Cardiac muscle cell (in vitro differentiated cells and primary cell): ENCODE measurements at regions not wholly inside any gene's neighbourhood (a gene's known extent, or its start where the extent isn't known, plus 50 kb on each side); places are given as distances from the start of the nearest gene placed in this dataset.

Experiments
- DNase-seq, 2 donors: peaks; one replicate each; pipeline versions ENCODE4 v3.0.0 to v3.0.0-alpha.2; 2010 to 2017; ENCODE audit warnings: low read depth in 1 of 2, low spot score in 1 of 2
- H3K27ac ChIP-seq: fragments of 200-600 bp; sonication (generic); 2 replicates; pipeline ENCODE4 v1.5.1; 2016
- H3K27me3 ChIP-seq: fragments of 200-600 bp; sonication (generic); 2 replicates; pipeline ENCODE4 v1.6.0; 2016; ENCODE audit warnings: control low read depth
- H3K36me3 ChIP-seq: fragments of 200-600 bp; sonication (generic); 2 replicates; pipeline ENCODE4 v1.5.1; 2016; ENCODE audit warnings: control low read depth
- H3K4me1 ChIP-seq: fragments of 200-600 bp; sonication (generic); 2 replicates; pipeline ENCODE4 v1.8.1; 2017; ENCODE audit warnings: low read depth, mild to moderate bottlenecking, mixed run types
- H3K4me3 ChIP-seq: fragments of 200-600 bp; sonication (generic); 2 replicates; pipeline ENCODE4 v1.5.1; 2016; ENCODE audit warnings: mild to moderate bottlenecking
- H3K9me3 ChIP-seq: fragments of 200-600 bp; sonication (generic); 2 replicates; pipeline ENCODE4 v1.5.1; 2017; ENCODE audit warnings: low read depth, mild to moderate bottlenecking, control low read depth
- TF ChIP-seq, protein P1 (sequence below): IDR thresholded peaks from 2 replicates; pipeline ENCODE4 v1.5.1; 2012; ENCODE audit warnings: low read depth, mild to moderate bottlenecking, low read length

DNA sequence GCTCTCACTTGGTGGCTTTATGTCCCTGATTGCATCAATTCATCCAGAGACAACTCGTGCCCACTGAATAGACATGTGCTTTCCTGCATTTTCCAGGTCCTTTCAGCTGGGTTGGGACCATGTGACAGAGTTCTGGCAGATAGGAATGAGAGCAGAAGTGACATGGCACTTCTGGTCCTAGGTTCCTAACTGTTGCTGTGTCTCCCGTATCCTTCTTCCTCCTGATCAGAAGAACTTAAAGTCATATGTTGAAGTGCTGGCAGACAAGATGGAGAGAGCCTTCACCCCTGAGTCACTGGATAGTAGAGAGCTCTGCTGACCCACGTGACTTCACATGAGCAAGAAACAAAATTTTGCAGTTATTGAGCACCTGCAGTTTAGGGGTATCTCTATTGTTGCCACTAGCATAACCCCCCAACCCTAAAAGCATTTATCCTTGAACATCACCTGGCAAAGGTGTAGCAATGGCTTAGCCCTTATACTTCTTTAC lies 80.0 kb downstream of the NREP start:
- no peak overlapping the region for H3K4me3 ChIP-seq
- H3K27ac ChIP-seq: no peak overlapping the region
- H3K4me1 ChIP-seq: peaks cover 16% of the 10 kb centered on the region
- no peaks in the 10 kb centered on the region for H3K9me3 ChIP-seq
- H3K27me3 ChIP-seq: no peaks in the 10 kb centered on the region
- H3K36me3 ChIP-seq: no peaks in the 10 kb centered on the region
- TF ChIP-seq, protein P1, sequence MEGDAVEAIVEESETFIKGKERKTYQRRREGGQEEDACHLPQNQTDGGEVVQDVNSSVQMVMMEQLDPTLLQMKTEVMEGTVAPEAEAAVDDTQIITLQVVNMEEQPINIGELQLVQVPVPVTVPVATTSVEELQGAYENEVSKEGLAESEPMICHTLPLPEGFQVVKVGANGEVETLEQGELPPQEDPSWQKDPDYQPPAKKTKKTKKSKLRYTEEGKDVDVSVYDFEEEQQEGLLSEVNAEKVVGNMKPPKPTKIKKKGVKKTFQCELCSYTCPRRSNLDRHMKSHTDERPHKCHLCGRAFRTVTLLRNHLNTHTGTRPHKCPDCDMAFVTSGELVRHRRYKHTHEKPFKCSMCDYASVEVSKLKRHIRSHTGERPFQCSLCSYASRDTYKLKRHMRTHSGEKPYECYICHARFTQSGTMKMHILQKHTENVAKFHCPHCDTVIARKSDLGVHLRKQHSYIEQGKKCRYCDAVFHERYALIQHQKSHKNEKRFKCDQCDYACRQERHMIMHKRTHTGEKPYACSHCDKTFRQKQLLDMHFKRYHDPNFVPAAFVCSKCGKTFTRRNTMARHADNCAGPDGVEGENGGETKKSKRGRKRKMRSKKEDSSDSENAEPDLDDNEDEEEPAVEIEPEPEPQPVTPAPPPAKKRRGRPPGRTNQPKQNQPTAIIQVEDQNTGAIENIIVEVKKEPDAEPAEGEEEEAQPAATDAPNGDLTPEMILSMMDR: no peak
- no peak for DNase-seq

DNA sequence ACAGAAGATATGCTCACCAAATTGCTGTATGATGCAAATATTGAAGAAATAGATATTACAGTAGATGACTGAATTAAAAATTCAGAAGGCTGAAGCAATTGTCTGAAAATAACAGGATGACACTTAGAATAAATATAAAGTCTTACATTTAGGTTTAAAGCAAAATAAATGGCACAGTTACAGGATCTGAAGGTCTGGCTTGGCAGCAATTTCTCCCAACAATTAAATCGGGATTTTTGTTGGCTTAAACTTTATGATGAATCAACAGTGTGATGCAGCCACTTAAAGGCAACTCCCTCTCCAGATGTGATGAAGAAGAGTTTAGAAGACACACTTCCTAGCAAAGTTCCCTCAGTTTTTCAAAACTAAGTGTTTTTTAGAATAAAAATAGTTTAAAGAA lies 80.5 kb downstream of the NREP start:
- Histone ChIP-seq H3K27me3 (no peaks in the 10 kb centered on the region), H3K27ac (no peak overlapping the region), H3K4me3 (no peak overlapping the region), H3K9me3 (no peaks in the 10 kb centered on the region), H3K4me1 (peaks cover 14% of the 10 kb centered on the region), H3K36me3 (no peaks in the 10 kb centered on the region)
- no peak for DNase-seq
- TF ChIP-seq, protein P1: no peak

DNA sequence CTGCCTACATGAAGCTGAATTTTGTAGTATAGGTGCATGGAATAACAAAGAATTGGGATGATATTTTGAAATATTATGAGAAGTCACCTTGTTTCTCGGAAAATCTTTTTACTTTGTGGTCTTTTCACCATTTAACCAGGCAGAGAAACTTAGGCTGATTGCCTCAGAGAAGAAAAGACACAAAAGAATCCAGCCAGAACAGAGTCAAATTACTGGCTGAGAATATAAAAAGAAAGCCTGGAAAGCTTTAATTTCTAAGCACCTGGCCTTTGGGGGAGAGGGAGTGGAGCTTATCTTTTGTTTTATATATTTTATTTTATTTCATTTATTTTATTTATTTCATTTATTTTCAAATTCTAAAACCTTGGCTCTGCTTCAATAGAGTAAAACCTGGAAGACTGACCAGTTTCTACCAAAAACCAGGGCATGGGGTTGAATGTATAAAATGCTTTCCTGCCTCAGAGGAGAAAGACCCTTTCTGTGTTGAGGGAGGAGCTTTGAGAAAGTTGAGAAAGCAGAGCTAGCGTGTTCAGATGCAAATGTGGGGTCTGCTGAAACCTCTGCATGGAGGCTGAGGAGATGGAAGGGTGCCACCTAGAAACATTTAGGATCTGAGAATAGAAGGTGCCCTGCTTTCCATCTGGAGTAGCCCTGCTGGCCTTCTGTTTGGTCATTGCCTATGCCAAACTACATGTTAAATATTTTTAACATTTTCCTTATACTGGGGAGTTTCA lies 81.6 kb downstream of the NREP start:
- no peak overlapping the region for H3K4me3 ChIP-seq
- no peak for DNase-seq
- no peaks in the 10 kb centered on the region for H3K9me3 ChIP-seq
- no peaks in the 10 kb centered on the region for H3K36me3 ChIP-seq
- H3K27ac ChIP-seq: no peak overlapping the region
- H3K27me3 ChIP-seq: no peaks in the 10 kb centered on the region
- peaks cover 8% of the 10 kb centered on the region for H3K4me1 ChIP-seq
- TF ChIP-seq, protein P1: no peak

DNA sequence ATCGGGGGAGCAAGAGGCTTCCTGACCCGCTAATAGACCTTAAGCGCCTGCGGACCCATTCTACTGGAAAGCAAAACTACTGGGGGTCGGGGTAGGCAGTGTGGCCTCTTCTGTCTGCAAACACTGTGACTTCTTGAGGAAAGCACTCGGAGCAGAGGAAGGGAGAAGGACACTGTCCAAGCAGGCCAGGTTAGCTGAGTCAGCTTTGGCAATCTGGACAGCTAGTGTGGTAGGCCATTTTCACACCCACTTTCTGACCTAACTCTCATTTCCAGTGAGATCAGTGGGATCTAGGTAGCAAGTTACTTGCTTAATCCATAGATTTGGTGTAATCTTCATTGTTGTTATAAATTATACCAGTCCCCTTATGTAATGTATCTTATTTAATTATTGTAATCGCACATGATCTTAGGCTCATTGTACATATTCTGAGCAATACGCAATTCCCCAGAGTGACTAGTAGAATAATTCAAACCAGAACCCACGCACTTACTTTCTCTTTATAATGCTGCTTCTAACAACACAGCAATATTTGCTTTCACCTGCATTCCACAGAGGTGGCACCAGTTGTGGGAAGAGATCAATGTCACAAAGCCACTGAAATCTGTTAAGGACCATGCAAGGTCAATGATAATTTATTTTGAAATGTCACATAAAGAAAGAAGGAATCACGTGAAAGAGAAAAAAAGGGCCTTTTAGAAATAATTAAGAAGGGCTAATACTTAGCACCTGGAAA lies 82.9 kb downstream of the NREP start:
- no peak for DNase-seq
- no peak overlapping the region for H3K27ac ChIP-seq
- H3K36me3 ChIP-seq: no peaks in the 10 kb centered on the region
- no peaks in the 10 kb centered on the region for H3K27me3 ChIP-seq
- H3K9me3 ChIP-seq: no peaks in the 10 kb centered on the region
- no peak overlapping the region for H3K4me3 ChIP-seq
- TF ChIP-seq, protein P1: no peak
- peaks cover 8% of the 10 kb centered on the region for H3K4me1 ChIP-seq

DNA sequence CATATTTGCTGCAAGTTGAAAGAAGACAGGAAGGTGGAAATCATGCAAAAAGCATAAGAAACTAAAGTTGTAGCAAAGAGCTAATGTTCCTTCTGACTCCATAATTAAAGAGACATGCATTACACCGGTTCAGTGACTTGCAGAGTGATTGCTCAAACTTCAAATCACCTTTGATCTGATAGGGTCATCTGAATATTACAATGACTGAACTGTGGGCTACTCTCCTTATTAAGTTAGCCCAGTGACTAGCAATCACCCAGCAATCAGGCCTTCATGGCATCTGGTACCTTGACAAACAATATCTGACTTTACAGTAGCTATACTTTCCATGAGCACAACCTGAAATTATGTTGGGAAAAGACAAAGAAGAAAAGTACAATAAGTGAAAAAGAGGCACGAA lies 84.9 kb downstream of the NREP start:
- Histone ChIP-seq H3K4me3 (no peak overlapping the region), H3K27me3 (no peaks in the 10 kb centered on the region), H3K36me3 (no peaks in the 10 kb centered on the region), H3K9me3 (no peaks in the 10 kb centered on the region), H3K4me1 (no peaks in the 10 kb centered on the region), H3K27ac (no peak overlapping the region)
- TF ChIP-seq, protein P1: no peak
- DNase-seq: no peak
